HEK293 (cell line): ENCODE measurements at regions not wholly inside any gene's neighbourhood (a gene's known extent, or its start where the extent isn't known, plus 50 kb on each side); places are given as distances from the start of the nearest gene placed in this dataset.

Experiments used
- KLF10 ChIP-seq: fragments of 450-650 bp; IDR thresholded peaks from 2 replicates; pipeline ENCODE4 v1.5.1; 2018; ENCODE audit warnings: missing biosample characterization, mild to moderate bottlenecking, missing genetic modification characterization
- KLF7 ChIP-seq: fragments of 450-650 bp; formaldehyde crosslinking; IDR thresholded peaks from 2 replicates; pipeline ENCODE4 v1.5.1; 2016; ENCODE audit warnings: missing biosample characterization, missing genetic modification characterization, borderline replicate concordance
- SCRT2 ChIP-seq: fragments of 450-650 bp; formaldehyde crosslinking; IDR thresholded peaks from 2 replicates; pipeline ENCODE4 v1.5.1; 2016; ENCODE audit warnings: missing biosample characterization, missing genetic modification characterization
- ZBTB7A ChIP-seq: fragments of 450-650 bp; formaldehyde crosslinking; IDR thresholded peaks from 2 replicates; pipeline ENCODE4 v1.5.1; 2016; ENCODE audit warnings: low read depth, missing biosample characterization, missing genetic modification characterization
- ZFHX2 ChIP-seq: fragments of 450-650 bp; formaldehyde crosslinking; conservative IDR thresholded peaks from 2 replicates; pipeline ENCODE4 v1.5.1; 2016; ENCODE audit warnings: missing biosample characterization, missing genetic modification characterization
- ZFP3 ChIP-seq: fragments of 450-650 bp; formaldehyde crosslinking; IDR thresholded peaks from 2 replicates; pipeline ENCODE4 v1.5.1; 2016; ENCODE audit warnings: low read depth, missing biosample characterization, missing genetic modification characterization
- ZFP41 ChIP-seq: fragments of 450-650 bp; formaldehyde crosslinking; IDR thresholded peaks from 2 replicates; pipeline ENCODE4 v1.5.1; 2016; ENCODE audit warnings: missing biosample characterization, missing genetic modification characterization, borderline replicate concordance
- ZNF10 ChIP-seq: fragments of 450-650 bp; formaldehyde crosslinking; IDR thresholded peaks from 2 replicates; pipeline ENCODE4 v1.5.1; 2017; ENCODE audit warnings: missing biosample characterization, missing genetic modification characterization
- ZNF23 ChIP-seq: fragments of 450-650 bp; formaldehyde crosslinking; IDR thresholded peaks from 2 replicates; pipeline ENCODE4 v1.5.1; 2016; ENCODE audit warnings: missing biosample characterization, missing genetic modification characterization, borderline replicate concordance
- ZNF248 ChIP-seq: fragments of 450-650 bp; formaldehyde crosslinking; IDR thresholded peaks from 2 replicates; pipeline ENCODE4 v1.5.1; 2017; ENCODE audit warnings: missing biosample characterization, missing genetic modification characterization
- ZNF302 ChIP-seq: fragments of 450-650 bp; formaldehyde crosslinking; IDR thresholded peaks from 2 replicates; pipeline ENCODE4 v1.5.1; 2016; ENCODE audit warnings: missing biosample characterization, missing genetic modification characterization, low read depth
- ZNF324 ChIP-seq: fragments of 450-650 bp; formaldehyde crosslinking; IDR thresholded peaks from 2 replicates; pipeline ENCODE4 v1.5.1; 2016; ENCODE audit warnings: missing biosample characterization, missing genetic modification characterization
- ZNF391 ChIP-seq: fragments of 450-650 bp; formaldehyde crosslinking; IDR thresholded peaks from 2 replicates; pipeline ENCODE4 v1.5.1; 2016; ENCODE audit warnings: low read depth, missing biosample characterization, missing genetic modification characterization, borderline replicate concordance
- ZNF416 ChIP-seq: fragments of 450-650 bp; formaldehyde crosslinking; IDR thresholded peaks from 2 replicates; pipeline ENCODE4 v1.5.1; 2016; ENCODE audit warnings: missing biosample characterization, missing genetic modification characterization
- ZNF433 ChIP-seq: fragments of 450-650 bp; formaldehyde crosslinking; IDR thresholded peaks from 2 replicates; pipeline ENCODE4 v1.5.1; 2016; ENCODE audit warnings: missing biosample characterization, missing genetic modification characterization, low read depth
- ZNF488 ChIP-seq: fragments of 450-650 bp; formaldehyde crosslinking; IDR thresholded peaks from 2 replicates; pipeline ENCODE4 v1.5.1; 2016; ENCODE audit warnings: missing biosample characterization, missing genetic modification characterization
- ZNF521 ChIP-seq: fragments of 450-650 bp; formaldehyde crosslinking; IDR thresholded peaks from 2 replicates; pipeline ENCODE4 v1.5.1; 2017; ENCODE audit warnings: missing biosample characterization, mild to moderate bottlenecking, missing genetic modification characterization
- ZNF549 ChIP-seq: fragments of 450-650 bp; IDR thresholded peaks from 2 replicates; pipeline ENCODE4 v1.5.1; 2018; ENCODE audit warnings: missing biosample characterization, missing genetic modification characterization, mild to moderate bottlenecking, inconsistent platforms, moderate library complexity
- ZNF558 ChIP-seq: fragments of 450-650 bp; formaldehyde crosslinking; IDR thresholded peaks from 2 replicates; pipeline ENCODE4 v1.5.1; 2016; ENCODE audit warnings: missing biosample characterization, missing genetic modification characterization
- ZNF623 ChIP-seq: fragments of 450-650 bp; formaldehyde crosslinking; IDR thresholded peaks from 2 replicates; pipeline ENCODE4 v1.5.1; 2016; ENCODE audit warnings: missing biosample characterization, missing genetic modification characterization
- ZNF626 ChIP-seq: fragments of 450-650 bp; sonication (Bioruptor Pico); formaldehyde crosslinking; IDR thresholded peaks from 2 replicates; pipeline ENCODE4 v1.5.1; 2018; ENCODE audit warnings: missing biosample characterization, missing genetic modification characterization, inconsistent platforms
- ZNF76 ChIP-seq: fragments of 450-650 bp; formaldehyde crosslinking; IDR thresholded peaks from 2 replicates; pipeline ENCODE4; 2016; ENCODE audit warnings: low read depth, missing biosample characterization, missing genetic modification characterization, borderline replicate concordance
- ZNF792 ChIP-seq: fragments of 450-650 bp; formaldehyde crosslinking; IDR thresholded peaks from 2 replicates; pipeline ENCODE4 v1.5.1; 2016; ENCODE audit warnings: missing biosample characterization, missing genetic modification characterization
- TF ChIP-seq, protein P1 (sequence below): fragments of 450-650 bp; formaldehyde crosslinking; IDR thresholded peaks from 2 replicates; pipeline ENCODE4 v1.5.1; 2017; ENCODE audit warnings: missing biosample characterization, missing genetic modification characterization
- TF ChIP-seq, protein P2 (sequence below): fragments of 450-650 bp; formaldehyde crosslinking; IDR thresholded peaks from 2 replicates; pipeline ENCODE4 v1.5.1; 2016; ENCODE audit warnings: missing biosample characterization, missing genetic modification characterization
- TF ChIP-seq, protein P3 (sequence below): fragments of 450-650 bp; formaldehyde crosslinking; IDR thresholded peaks from 2 replicates; pipeline ENCODE4 v1.5.1; 2016; ENCODE audit warnings: missing biosample characterization, missing genetic modification characterization, low read depth

- TF ChIP-seq ZFHX2 (tag by site-specific recombination), result no peak
- TF ChIP-seq, protein P1, sequence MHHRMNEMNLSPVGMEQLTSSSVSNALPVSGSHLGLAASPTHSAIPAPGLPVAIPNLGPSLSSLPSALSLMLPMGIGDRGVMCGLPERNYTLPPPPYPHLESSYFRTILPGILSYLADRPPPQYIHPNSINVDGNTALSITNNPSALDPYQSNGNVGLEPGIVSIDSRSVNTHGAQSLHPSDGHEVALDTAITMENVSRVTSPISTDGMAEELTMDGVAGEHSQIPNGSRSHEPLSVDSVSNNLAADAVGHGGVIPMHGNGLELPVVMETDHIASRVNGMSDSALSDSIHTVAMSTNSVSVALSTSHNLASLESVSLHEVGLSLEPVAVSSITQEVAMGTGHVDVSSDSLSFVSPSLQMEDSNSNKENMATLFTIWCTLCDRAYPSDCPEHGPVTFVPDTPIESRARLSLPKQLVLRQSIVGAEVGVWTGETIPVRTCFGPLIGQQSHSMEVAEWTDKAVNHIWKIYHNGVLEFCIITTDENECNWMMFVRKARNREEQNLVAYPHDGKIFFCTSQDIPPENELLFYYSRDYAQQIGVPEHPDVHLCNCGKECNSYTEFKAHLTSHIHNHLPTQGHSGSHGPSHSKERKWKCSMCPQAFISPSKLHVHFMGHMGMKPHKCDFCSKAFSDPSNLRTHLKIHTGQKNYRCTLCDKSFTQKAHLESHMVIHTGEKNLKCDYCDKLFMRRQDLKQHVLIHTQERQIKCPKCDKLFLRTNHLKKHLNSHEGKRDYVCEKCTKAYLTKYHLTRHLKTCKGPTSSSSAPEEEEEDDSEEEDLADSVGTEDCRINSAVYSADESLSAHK (tag by site-specific recombination), result peak; percentile 66
- no peak for TF ChIP-seq ZNF248
- no peak for TF ChIP-seq ZNF558 (tag by site-specific recombination)
- no peak for TF ChIP-seq ZNF792 (tag by site-specific recombination)
- peak; percentile 69 for TF ChIP-seq SCRT2 (tag by site-specific recombination)
- TF ChIP-seq ZNF324 (tag by site-specific recombination), result no peak
- TF ChIP-seq ZNF433 (tag by site-specific recombination), result no peak
- no peak for TF ChIP-seq ZFP41 (tag by site-specific recombination)
- no peak for TF ChIP-seq ZNF23 (tag by site-specific recombination)
- TF ChIP-seq ZNF391 (tag by site-specific recombination), result no peak
- no peak for TF ChIP-seq KLF10 (tag by site-specific recombination)
- no peak for TF ChIP-seq ZNF521 (tag by site-specific recombination)
- no peak for TF ChIP-seq ZNF488 (tag by site-specific recombination)
- TF ChIP-seq ZNF623, result no peak
- TF ChIP-seq ZNF302 (tag by site-specific recombination), result no peak
- TF ChIP-seq KLF7, result no peak
- TF ChIP-seq ZNF416 (tag by site-specific recombination), result no peak
- TF ChIP-seq ZFP3 (tag by site-specific recombination), result no peak
- no peak for TF ChIP-seq ZNF626 (tag by site-specific recombination)
- TF ChIP-seq ZNF10 (tag by site-specific recombination), result no peak
- TF ChIP-seq ZBTB7A (tag by site-specific recombination), result no peak
- no peak for TF ChIP-seq ZNF549 (tag by site-specific recombination)
- no peak for TF ChIP-seq ZNF76 (tag by site-specific recombination)
- TF ChIP-seq, protein P2, sequence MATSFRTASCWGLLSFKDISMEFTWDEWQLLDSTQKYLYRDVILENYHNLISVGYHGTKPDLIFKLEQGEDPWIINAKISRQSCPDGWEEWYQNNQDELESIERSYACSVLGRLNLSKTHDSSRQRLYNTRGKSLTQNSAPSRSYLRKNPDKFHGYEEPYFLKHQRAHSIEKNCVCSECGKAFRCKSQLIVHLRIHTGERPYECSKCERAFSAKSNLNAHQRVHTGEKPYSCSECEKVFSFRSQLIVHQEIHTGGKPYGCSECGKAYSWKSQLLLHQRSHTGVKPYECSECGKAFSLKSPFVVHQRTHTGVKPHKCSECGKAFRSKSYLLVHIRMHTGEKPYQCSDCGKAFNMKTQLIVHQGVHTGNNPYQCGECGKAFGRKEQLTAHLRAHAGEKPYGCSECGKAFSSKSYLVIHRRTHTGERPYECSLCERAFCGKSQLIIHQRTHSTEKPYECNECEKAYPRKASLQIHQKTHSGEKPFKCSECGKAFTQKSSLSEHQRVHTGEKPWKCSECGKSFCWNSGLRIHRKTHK (tag by site-specific recombination), result no peak
- TF ChIP-seq, protein P3, sequence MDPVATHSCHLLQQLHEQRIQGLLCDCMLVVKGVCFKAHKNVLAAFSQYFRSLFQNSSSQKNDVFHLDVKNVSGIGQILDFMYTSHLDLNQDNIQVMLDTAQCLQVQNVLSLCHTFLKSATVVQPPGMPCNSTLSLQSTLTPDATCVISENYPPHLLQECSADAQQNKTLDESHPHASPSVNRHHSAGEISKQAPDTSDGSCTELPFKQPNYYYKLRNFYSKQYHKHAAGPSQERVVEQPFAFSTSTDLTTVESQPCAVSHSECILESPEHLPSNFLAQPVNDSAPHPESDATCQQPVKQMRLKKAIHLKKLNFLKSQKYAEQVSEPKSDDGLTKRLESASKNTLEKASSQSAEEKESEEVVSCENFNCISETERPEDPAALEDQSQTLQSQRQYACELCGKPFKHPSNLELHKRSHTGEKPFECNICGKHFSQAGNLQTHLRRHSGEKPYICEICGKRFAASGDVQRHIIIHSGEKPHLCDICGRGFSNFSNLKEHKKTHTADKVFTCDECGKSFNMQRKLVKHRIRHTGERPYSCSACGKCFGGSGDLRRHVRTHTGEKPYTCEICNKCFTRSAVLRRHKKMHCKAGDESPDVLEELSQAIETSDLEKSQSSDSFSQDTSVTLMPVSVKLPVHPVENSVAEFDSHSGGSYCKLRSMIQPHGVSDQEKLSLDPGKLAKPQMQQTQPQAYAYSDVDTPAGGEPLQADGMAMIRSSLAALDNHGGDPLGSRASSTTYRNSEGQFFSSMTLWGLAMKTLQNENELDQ (tag by site-specific recombination), result no peak
Observed at GRCh38 chr18:65955747-65956146, 204.9 kb downstream of the CDH7 start (continued).
